ENCODE measurements at regions not wholly inside any gene's neighbourhood (a gene's known extent, or its start where the extent isn't known, plus 50 kb on each side); places are given as distances from the start of the nearest gene placed in this dataset.
A peak's percentile ranks its signal among the peaks of the same experiment; 100 is the strongest.

- Mint-ChIP-seq H3K4me1 (no peaks in the 10 kb centered on the region), H3K27ac (peak overlapping the region in 1 of 3 donors; percentile 16), H3K36me3 (no peaks in the 10 kb centered on the region), H3K4me3 (no peak overlapping the region), H3K9me3 (peaks cover 0 to 4% (median 0%) of the 10 kb centered on the region in 7 donors), H3K27me3 (no peaks in the 10 kb centered on the region)
- Histone ChIP-seq H3K9me3 (ENCODE audit: control insufficient read depth in 2 of 2, low read length in 2 of 2) (no peaks in the 10 kb centered on the region), H3K27me3 (ENCODE audit: control insufficient read depth, insufficient read depth, low read length) (no peaks in the 10 kb centered on the region), H3K4me3 (ENCODE audit: low read depth, low read length) (no peak overlapping the region), H3K36me3 (ENCODE audit: control insufficient read depth, insufficient read depth, low read length) (no peaks in the 10 kb centered on the region), H3K27ac (ENCODE audit: insufficient read depth, low read length, poor library complexity, severe bottlenecking) (no peak overlapping the region), H3K4me1 (ENCODE audit: control insufficient read depth, insufficient read depth, low read length, poor library complexity, severe bottlenecking) (no peaks in the 10 kb centered on the region)
- DNase-seq, result no peak
- ATAC-seq (ENCODE audit: low read depth in 2 of 2), result no peak
These were observed 88.8 kb upstream of the PDE1C start for GRCh38 chr7:32158751-32159745.

GRCh38 chr7:32158076-32158475 lies 87.9 kb upstream of the PDE1C start:
- no peak for ATAC-seq (ENCODE audit: low read depth in 2 of 2)
- Mint-ChIP-seq H3K4me1 (no peaks in the 10 kb centered on the region), H3K4me3 (no peak overlapping the region), H3K27ac (no peak overlapping the region), H3K36me3 (no peaks in the 10 kb centered on the region), H3K9me3 (peaks cover 0 to 4% (median 0%) of the 10 kb centered on the region in 7 donors), H3K27me3 (no peaks in the 10 kb centered on the region)
- no peaks in the 10 kb centered on the region for H3K9me3 ChIP-seq (ENCODE audit: control insufficient read depth in 2 of 2, low read length in 2 of 2)
- DNase-seq, result no peak
- H3K4me3 ChIP-seq (ENCODE audit: low read depth, low read length), result no peak overlapping the region
- no peak overlapping the region for H3K27ac ChIP-seq (ENCODE audit: insufficient read depth, low read length, poor library complexity, severe bottlenecking)
- no peaks in the 10 kb centered on the region for H3K27me3 ChIP-seq (ENCODE audit: control insufficient read depth, insufficient read depth, low read length)
- no peaks in the 10 kb centered on the region for H3K4me1 ChIP-seq (ENCODE audit: control insufficient read depth, insufficient read depth, low read length, poor library complexity, severe bottlenecking)
- H3K36me3 ChIP-seq (ENCODE audit: control insufficient read depth, insufficient read depth, low read length), result no peaks in the 10 kb centered on the region

GRCh38 chr7:32155712-32156111 lies 85.5 kb upstream of the PDE1C start:
- no peaks in the 10 kb centered on the region for H3K27me3 Mint-ChIP-seq
- H3K4me1 Mint-ChIP-seq, result no peaks in the 10 kb centered on the region
- H3K4me1 ChIP-seq (ENCODE audit: control insufficient read depth, insufficient read depth, low read length, poor library complexity, severe bottlenecking), result no peaks in the 10 kb centered on the region

GRCh38 chr7:32154797-32155196 lies 84.6 kb upstream of the PDE1C start:
- Mint-ChIP-seq H3K27ac (no peak overlapping the region), H3K27me3 (no peaks in the 10 kb centered on the region), H3K36me3 (no peaks in the 10 kb centered on the region), H3K4me1 (no peaks in the 10 kb centered on the region), H3K9me3 (peaks cover 0 to 5% (median 0%) of the 10 kb centered on the region in 7 donors), H3K4me3 (no peak overlapping the region)
- H3K4me1 ChIP-seq (ENCODE audit: control insufficient read depth, insufficient read depth, low read length, poor library complexity, severe bottlenecking), result no peaks in the 10 kb centered on the region
- H3K27ac ChIP-seq (ENCODE audit: insufficient read depth, low read length, poor library complexity, severe bottlenecking), result no peak overlapping the region
- no peaks in the 10 kb centered on the region for H3K27me3 ChIP-seq (ENCODE audit: control insufficient read depth, insufficient read depth, low read length)
- no peaks in the 10 kb centered on the region for H3K9me3 ChIP-seq (ENCODE audit: control insufficient read depth in 2 of 2, low read length in 2 of 2)
- H3K36me3 ChIP-seq (ENCODE audit: control insufficient read depth, insufficient read depth, low read length), result no peaks in the 10 kb centered on the region
- H3K4me3 ChIP-seq (ENCODE audit: low read depth, low read length), result no peak overlapping the region
- DNase-seq (no peak), ATAC-seq (ENCODE audit: low read depth in 2 of 2) (no peak)

More at GRCh38 chr7:32155712-32156111, 85.5 kb upstream of the PDE1C start:
- ATAC-seq (ENCODE audit: low read depth in 2 of 2) (no peak), DNase-seq (no peak)
- no peaks in the 10 kb centered on the region for H3K9me3 ChIP-seq (ENCODE audit: control insufficient read depth in 2 of 2, low read length in 2 of 2)
- Mint-ChIP-seq H3K36me3 (no peaks in the 10 kb centered on the region), H3K27ac (no peak overlapping the region), H3K9me3 (peaks cover 0 to 5% (median 0%) of the 10 kb centered on the region in 7 donors), H3K4me3 (no peak overlapping the region)
- H3K4me3 ChIP-seq (ENCODE audit: low read depth, low read length), result no peak overlapping the region
- no peaks in the 10 kb centered on the region for H3K27me3 ChIP-seq (ENCODE audit: control insufficient read depth, insufficient read depth, low read length)
- H3K27ac ChIP-seq (ENCODE audit: insufficient read depth, low read length, poor library complexity, severe bottlenecking), result no peak overlapping the region
- H3K36me3 ChIP-seq (ENCODE audit: control insufficient read depth, insufficient read depth, low read length), result no peaks in the 10 kb centered on the region

GRCh38 chr7:32153006-32153405 lies 82.8 kb upstream of the PDE1C start:
- Histone ChIP-seq H3K4me1 (ENCODE audit: control insufficient read depth, insufficient read depth, low read length, poor library complexity, severe bottlenecking) (no peaks in the 10 kb centered on the region), H3K36me3 (ENCODE audit: control insufficient read depth, insufficient read depth, low read length) (no peaks in the 10 kb centered on the region), H3K27ac (ENCODE audit: insufficient read depth, low read length, poor library complexity, severe bottlenecking) (no peak overlapping the region), H3K9me3 (ENCODE audit: control insufficient read depth in 2 of 2, low read length in 2 of 2) (no peaks in the 10 kb centered on the region), H3K27me3 (ENCODE audit: control insufficient read depth, insufficient read depth, low read length) (no peaks in the 10 kb centered on the region), H3K4me3 (ENCODE audit: low read depth, low read length) (no peak overlapping the region)
- Mint-ChIP-seq H3K27ac (no peak overlapping the region), H3K9me3 (peaks cover 0 to 5% (median 0%) of the 10 kb centered on the region in 7 donors), H3K4me3 (no peak overlapping the region), H3K27me3 (no peaks in the 10 kb centered on the region), H3K4me1 (no peaks in the 10 kb centered on the region), H3K36me3 (no peaks in the 10 kb centered on the region)
- ATAC-seq (ENCODE audit: low read depth in 2 of 2) (no peak), DNase-seq (no peak)

- H3K27ac ChIP-seq (ENCODE audit: insufficient read depth, low read length, poor library complexity, severe bottlenecking), result no peak overlapping the region
- no peaks in the 10 kb centered on the region for H3K27me3 ChIP-seq (ENCODE audit: control insufficient read depth, insufficient read depth, low read length)
- H3K4me3 Mint-ChIP-seq, result no peak overlapping the region
- H3K4me1 Mint-ChIP-seq, result no peaks in the 10 kb centered on the region
- peaks cover 0 to 5% (median 0%) of the 10 kb centered on the region in 7 donors for H3K9me3 Mint-ChIP-seq
- H3K4me1 ChIP-seq (ENCODE audit: control insufficient read depth, insufficient read depth, low read length, poor library complexity, severe bottlenecking), result no peaks in the 10 kb centered on the region
- DNase-seq (no peak), ATAC-seq (ENCODE audit: low read depth in 2 of 2) (no peak)
- H3K9me3 ChIP-seq (ENCODE audit: control insufficient read depth in 2 of 2, low read length in 2 of 2), result no peaks in the 10 kb centered on the region
- H3K4me3 ChIP-seq (ENCODE audit: low read depth, low read length), result no peak overlapping the region
- no peaks in the 10 kb centered on the region for H3K36me3 Mint-ChIP-seq
- no peaks in the 10 kb centered on the region for H3K36me3 ChIP-seq (ENCODE audit: control insufficient read depth, insufficient read depth, low read length)
- H3K27me3 Mint-ChIP-seq, result no peaks in the 10 kb centered on the region
- no peak overlapping the region for H3K27ac Mint-ChIP-seq
These were observed 82.4 kb upstream of the PDE1C start for GRCh38 chr7:32152576-32152975.

GRCh38 chr7:32150589-32150988 lies 80.4 kb upstream of the PDE1C start:
- no peak overlapping the region for H3K4me3 ChIP-seq (ENCODE audit: low read depth, low read length)
- Mint-ChIP-seq H3K27ac (no peak overlapping the region), H3K27me3 (no peaks in the 10 kb centered on the region), H3K4me3 (no peak overlapping the region), H3K9me3 (peaks cover 0 to 5% (median 0%) of the 10 kb centered on the region in 7 donors), H3K36me3 (no peaks in the 10 kb centered on the region), H3K4me1 (no peaks in the 10 kb centered on the region)
- no peaks in the 10 kb centered on the region for H3K4me1 ChIP-seq (ENCODE audit: control insufficient read depth, insufficient read depth, low read length, poor library complexity, severe bottlenecking)
- no peak overlapping the region for H3K27ac ChIP-seq (ENCODE audit: insufficient read depth, low read length, poor library complexity, severe bottlenecking)
- H3K27me3 ChIP-seq (ENCODE audit: control insufficient read depth, insufficient read depth, low read length), result no peaks in the 10 kb centered on the region
- DNase-seq (no peak), ATAC-seq (ENCODE audit: low read depth in 2 of 2) (no peak)
- H3K9me3 ChIP-seq (ENCODE audit: control insufficient read depth in 2 of 2, low read length in 2 of 2), result no peaks in the 10 kb centered on the region
- no peaks in the 10 kb centered on the region for H3K36me3 ChIP-seq (ENCODE audit: control insufficient read depth, insufficient read depth, low read length)

GRCh38 chr7:32150039-32150438 lies 79.8 kb upstream of the PDE1C start:
- ATAC-seq (ENCODE audit: low read depth in 2 of 2) (no peak), DNase-seq (no peak)
- Mint-ChIP-seq H3K4me1 (no peaks in the 10 kb centered on the region), H3K4me3 (no peak overlapping the region), H3K27ac (no peak overlapping the region), H3K36me3 (no peaks in the 10 kb centered on the region), H3K9me3 (peaks cover 0 to 5% (median 0%) of the 10 kb centered on the region in 7 donors), H3K27me3 (no peaks in the 10 kb centered on the region)
- H3K27me3 ChIP-seq (ENCODE audit: control insufficient read depth, insufficient read depth, low read length), result no peaks in the 10 kb centered on the region
- no peaks in the 10 kb centered on the region for H3K36me3 ChIP-seq (ENCODE audit: control insufficient read depth, insufficient read depth, low read length)
- H3K27ac ChIP-seq (ENCODE audit: insufficient read depth, low read length, poor library complexity, severe bottlenecking), result no peak overlapping the region
- no peaks in the 10 kb centered on the region for H3K9me3 ChIP-seq (ENCODE audit: control insufficient read depth in 2 of 2, low read length in 2 of 2)
- no peak overlapping the region for H3K4me3 ChIP-seq (ENCODE audit: low read depth, low read length)
- H3K4me1 ChIP-seq (ENCODE audit: control insufficient read depth, insufficient read depth, low read length, poor library complexity, severe bottlenecking), result no peaks in the 10 kb centered on the region
